VCaP (cell line): ENCODE measurements at regions not wholly inside any gene's neighbourhood (a gene's known extent, or its start where the extent isn't known, plus 50 kb on each side); places are given as distances from the start of the nearest gene placed in this dataset.

Experiments used
- H3K27ac ChIP-seq: fragments of 450-650 bp; 2 replicates; pipeline ENCODE4 v1.5.1; 2017
- CTCF ChIP-seq: fragments of 450-650 bp; conservative IDR thresholded peaks from 2 replicates; pipeline ENCODE4 v1.5.1; 2017; ENCODE audit warnings: mild to moderate bottlenecking, moderate library complexity

- no peak for TF ChIP-seq CTCF
- H3K27ac ChIP-seq, result no peak overlapping the region
Measured at GRCh38 chr5:110109667-110110066, 419.9 kb downstream of the MAN2A1 start.

- no peak overlapping the region for H3K27ac ChIP-seq
- no peak for TF ChIP-seq CTCF
Measured at GRCh38 chr5:110112348-110112747, 422.6 kb downstream of the MAN2A1 start.

- no peak for TF ChIP-seq CTCF
Measured at GRCh38 chr5:110115503-110115902, 425.8 kb downstream of the MAN2A1 start.

GRCh38 chr5:110116539-110116938 is 426.8 kb downstream of the MAN2A1 start:
- H3K27ac ChIP-seq, result no peak overlapping the region
- no peak for TF ChIP-seq CTCF

More at GRCh38 chr5:110115503-110115902, 425.8 kb downstream of the MAN2A1 start:
- H3K27ac ChIP-seq, result no peak overlapping the region

- H3K27ac ChIP-seq, result no peak overlapping the region
- no peak for TF ChIP-seq CTCF
Measured at GRCh38 chr5:110134963-110135935, 445.5 kb downstream of the MAN2A1 start.

GRCh38 chr5:110150199-110150598 is 460.5 kb downstream of the MAN2A1 start:
- TF ChIP-seq CTCF, result no peak
- H3K27ac ChIP-seq, result no peak overlapping the region

- no peak overlapping the region for H3K27ac ChIP-seq
- TF ChIP-seq CTCF, result no peak
Measured at GRCh38 chr5:110159202-110159601, 469.5 kb downstream of the MAN2A1 start.
